ENCODE measurements at regions not wholly inside any gene's neighbourhood (a gene's known extent, or its start where the extent isn't known, plus 50 kb on each side); places are given as distances from the start of the nearest gene placed in this dataset.
"Not testable (repeated sequence)": the region's sequence is repeated elsewhere in the genome, so short reads cannot be mapped to it uniquely, and the experiment has no call there.

- DNase-seq = no peak
- peaks cover 33% of the 10 kb centered on the region for H3K4me1 Mint-ChIP-seq (ENCODE audit: low read depth)
- H3K4me3 Mint-ChIP-seq = no peak overlapping the region
- ChIA-PET POLR2A (no interaction called here), CTCF (interaction anchor here (0.7 to 5.0 kb wide), 6 partner anchors 10 to 247 kb away, joined by 3 to 22 read pairs (median 5); no protein-coding TSS in a partner anchor)
- no peak overlapping the region for H3K27ac Mint-ChIP-seq
- no peaks in the 10 kb centered on the region for H3K9me3 Mint-ChIP-seq
- peaks cover 15% of the 10 kb centered on the region for H3K36me3 Mint-ChIP-seq
- no peaks in the 10 kb centered on the region for H3K27me3 Mint-ChIP-seq
- intact Hi-C loops (cut with micrococcal nuclease) = no loop called here
Measured at GRCh38 chr21:33968995-33969348, 53.4 kb upstream of the ATP5PO start.

- no peak overlapping the region for H3K4me3 Mint-ChIP-seq
- CTCF ChIA-PET = interaction anchor here (0.7 to 5.0 kb wide), 6 partner anchors 9 to 248 kb away, joined by 3 to 22 read pairs (median 5); no protein-coding TSS in a partner anchor
- peaks cover 31% of the 10 kb centered on the region for H3K4me1 Mint-ChIP-seq (ENCODE audit: low read depth)
- peaks cover 15% of the 10 kb centered on the region for H3K36me3 Mint-ChIP-seq
- DNase-seq = peak; percentile 25
- H3K27ac Mint-ChIP-seq = no peak overlapping the region
- POLR2A ChIA-PET = interaction anchor here (0.6 to 0.9 kb wide), 3 partner anchors 19 to 105 kb away, joined by 3 to 7 read pairs (median 3); partner anchors contain the start of genes MRPS6 and SLC5A3
- H3K9me3 Mint-ChIP-seq = no peaks in the 10 kb centered on the region
- no peaks in the 10 kb centered on the region for H3K27me3 Mint-ChIP-seq
- intact Hi-C loops (cut with micrococcal nuclease) = no loop called here
Measured at GRCh38 chr21:33968080-33968994, 52.7 kb upstream of the ATP5PO start.

GRCh38 chr21:33967086-33967571, 51.5 kb upstream of the ATP5PO start:
- no peak overlapping the region for H3K27ac Mint-ChIP-seq
- no peaks in the 10 kb centered on the region for H3K9me3 Mint-ChIP-seq
- no peak overlapping the region for H3K4me3 Mint-ChIP-seq
- no peaks in the 10 kb centered on the region for H3K27me3 Mint-ChIP-seq
- DNase-seq = no peak
- intact Hi-C loops (cut with micrococcal nuclease) = no loop called here
- POLR2A ChIA-PET = no interaction called here
- peaks cover 21% of the 10 kb centered on the region for H3K36me3 Mint-ChIP-seq
- H3K4me1 Mint-ChIP-seq (ENCODE audit: low read depth) = peaks cover 22% of the 10 kb centered on the region
- CTCF ChIA-PET = interaction anchor here (1.2 kb wide), 1 partner anchor 43 kb away, joined by 3 read pairs; no protein-coding TSS in a partner anchor

GRCh38 chr21:33966324-33966949, 50.8 kb upstream of the ATP5PO start:
- no peak for DNase-seq
- no peaks in the 10 kb centered on the region for H3K27me3 Mint-ChIP-seq
- H3K27ac Mint-ChIP-seq = no peak overlapping the region
- intact Hi-C loops (cut with micrococcal nuclease) = no loop called here
- H3K4me3 Mint-ChIP-seq = no peak overlapping the region
- ChIA-PET POLR2A (interaction anchor here (1.0 kb wide), 1 partner anchor 19 kb away, joined by 3 read pairs; no protein-coding TSS in a partner anchor), CTCF (interaction anchor here (0.7 to 1.2 kb wide), 2 partner anchors 43 to 70 kb away, joined by 3 read pairs; no protein-coding TSS in a partner anchor)
- H3K9me3 Mint-ChIP-seq = no peaks in the 10 kb centered on the region
- peaks cover 16% of the 10 kb centered on the region for H3K4me1 Mint-ChIP-seq (ENCODE audit: low read depth)
- peaks cover 25% of the 10 kb centered on the region for H3K36me3 Mint-ChIP-seq

- H3K27ac Mint-ChIP-seq, CTCF ChIA-PET: not testable (repeated sequence)
- H3K36me3 Mint-ChIP-seq = peaks cover 25% of the 10 kb centered on the region
Measured at GRCh38 chr21:33965662-33966061, 50.1 kb upstream of the ATP5PO start.

More at GRCh38 chr21:33965662-33966061, 50.1 kb upstream of the ATP5PO start:
- H3K27me3 Mint-ChIP-seq; DNase-seq; intact Hi-C loops (cut with micrococcal nuclease); H3K4me3 Mint-ChIP-seq; H3K9me3 Mint-ChIP-seq: not testable (repeated sequence)
- POLR2A ChIA-PET = interaction anchor here (1.0 kb wide), 1 partner anchor 18 kb away, joined by 3 read pairs; no protein-coding TSS in a partner anchor
- H3K4me1 Mint-ChIP-seq (ENCODE audit: low read depth) = peaks cover 14% of the 10 kb centered on the region
